Keratinocyte (primary cell): ENCODE measurements at regions not wholly inside any gene's neighbourhood (a gene's known extent, or its start where the extent isn't known, plus 50 kb on each side); places are given as distances from the start of the nearest gene placed in this dataset.

Experiments used
- EZH2 ChIP-seq: IDR thresholded peaks from one replicate; pipeline ENCODE4 v1.6.1; 2012; ENCODE audit warnings: inconsistent platforms, mild to moderate bottlenecking, low read length, moderate library complexity
- TF ChIP-seq, protein P1 (sequence below), 3 experiments: IDR thresholded peaks in 1 of 3; conservative IDR thresholded peaks in 1 of 3; optimal IDR thresholded peaks in 1 of 3; 2 replicates in 2 of 3; 3 replicates in 1 of 3; pipeline versions ENCODE3 to v1.5.1; 2011; ENCODE audit warnings: low read length in 3 of 3, mild to moderate bottlenecking in 3 of 3, moderate library complexity in 2 of 3, control low read depth in 1 of 3, inconsistent platforms in 1 of 3; ENCODE audit not compliant: insufficient read depth in 2 of 3; ENCODE audit errors: extremely low read depth in 1 of 3

GRCh38 chr3:55333046-55333445, 154.1 kb downstream of the WNT5A start:
- TF ChIP-seq, protein P1, sequence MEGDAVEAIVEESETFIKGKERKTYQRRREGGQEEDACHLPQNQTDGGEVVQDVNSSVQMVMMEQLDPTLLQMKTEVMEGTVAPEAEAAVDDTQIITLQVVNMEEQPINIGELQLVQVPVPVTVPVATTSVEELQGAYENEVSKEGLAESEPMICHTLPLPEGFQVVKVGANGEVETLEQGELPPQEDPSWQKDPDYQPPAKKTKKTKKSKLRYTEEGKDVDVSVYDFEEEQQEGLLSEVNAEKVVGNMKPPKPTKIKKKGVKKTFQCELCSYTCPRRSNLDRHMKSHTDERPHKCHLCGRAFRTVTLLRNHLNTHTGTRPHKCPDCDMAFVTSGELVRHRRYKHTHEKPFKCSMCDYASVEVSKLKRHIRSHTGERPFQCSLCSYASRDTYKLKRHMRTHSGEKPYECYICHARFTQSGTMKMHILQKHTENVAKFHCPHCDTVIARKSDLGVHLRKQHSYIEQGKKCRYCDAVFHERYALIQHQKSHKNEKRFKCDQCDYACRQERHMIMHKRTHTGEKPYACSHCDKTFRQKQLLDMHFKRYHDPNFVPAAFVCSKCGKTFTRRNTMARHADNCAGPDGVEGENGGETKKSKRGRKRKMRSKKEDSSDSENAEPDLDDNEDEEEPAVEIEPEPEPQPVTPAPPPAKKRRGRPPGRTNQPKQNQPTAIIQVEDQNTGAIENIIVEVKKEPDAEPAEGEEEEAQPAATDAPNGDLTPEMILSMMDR (optimal IDR thresholded peaks at IDR 0.05 in 1 of 3, IDR thresholded peaks at IDR 0.05 in 1 of 3, conservative IDR thresholded peaks at IDR 0.05 in 1 of 3; ENCODE audit: extremely low read depth in 1 of 3, insufficient read depth in 2 of 3, low read length in 3 of 3), result no peak
- no peak for TF ChIP-seq EZH2
